ENCODE measurements at regions not wholly inside any gene's neighbourhood (a gene's known extent, or its start where the extent isn't known, plus 50 kb on each side); places are given as distances from the start of the nearest gene placed in this dataset.
"Not testable (repeated sequence)": the region's sequence is repeated elsewhere in the genome, so short reads cannot be mapped to it uniquely, and the experiment has no call there.

DNA sequence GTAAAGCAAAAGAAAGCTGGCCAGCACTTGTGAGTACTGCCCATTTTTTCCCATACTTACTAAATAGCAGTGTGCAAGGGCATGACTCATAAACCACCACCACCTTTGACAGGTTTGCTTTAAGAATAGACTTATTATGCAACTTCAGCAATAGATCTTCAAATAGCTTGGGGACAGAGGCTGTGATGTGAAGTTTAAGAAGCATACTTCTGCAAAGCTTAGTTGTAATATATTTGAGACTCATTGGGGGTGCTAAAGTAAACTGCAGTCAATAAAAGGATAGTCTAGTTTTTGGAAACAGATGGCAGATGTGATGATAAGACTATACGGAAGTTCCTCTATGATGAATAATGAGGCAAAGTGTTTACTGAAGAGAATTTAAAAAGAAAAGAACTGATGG is 210.0 kb downstream of the PLA2G4A start:
- no peak for DNase-seq

- DNase-seq: no peak
Observed at GRCh38 chr1:187041104-187041503, 212.4 kb downstream of the PLA2G4A start.

GRCh38 chr1:187042538-187042937 is 213.8 kb downstream of the PLA2G4A start:
- DNase-seq: no peak

DNA sequence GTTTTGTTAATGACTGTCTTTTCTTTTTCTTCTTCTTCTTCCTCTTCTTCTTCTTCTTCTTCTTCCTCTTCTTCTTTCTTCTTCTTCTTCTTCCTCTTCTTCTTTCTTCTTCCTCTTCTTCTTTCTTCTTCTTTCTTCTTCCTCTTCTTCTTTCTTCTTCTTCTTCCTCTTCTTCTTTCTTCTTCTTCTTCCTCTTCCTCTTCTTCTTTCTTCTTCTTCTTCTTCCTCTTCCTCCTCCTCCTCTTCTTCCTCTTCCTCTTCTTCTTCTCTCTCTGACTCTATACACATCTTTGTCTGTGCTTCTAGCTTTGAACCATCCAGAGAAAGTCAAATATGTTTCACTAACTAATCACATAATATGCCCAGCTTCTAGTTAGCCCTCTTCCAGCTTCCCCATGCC is 214.7 kb downstream of the PLA2G4A start:
- DNase-seq: not testable (repeated sequence)

DNA sequence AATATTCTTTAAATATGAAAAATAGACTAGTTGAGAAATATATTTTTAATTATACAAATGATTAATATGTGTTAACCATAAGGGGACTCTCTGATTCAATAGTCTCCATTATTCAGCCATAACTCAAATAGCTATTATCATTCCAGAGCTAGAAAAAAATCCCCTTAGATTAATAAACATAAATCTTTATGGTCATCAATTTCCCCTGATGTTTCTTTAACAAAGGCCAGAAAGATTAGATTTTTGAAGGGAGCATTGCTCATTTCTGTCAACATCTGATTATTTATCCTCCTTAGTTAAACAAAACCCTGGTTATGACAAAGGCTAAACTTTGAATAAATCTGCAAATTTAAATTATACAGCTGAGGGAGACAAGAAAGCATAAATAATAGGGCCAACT is 215.7 kb downstream of the PLA2G4A start:
- DNase-seq: no peak

- no peak for DNase-seq
Observed at GRCh38 chr1:187045371-187045770, 216.6 kb downstream of the PLA2G4A start.

- no peak for DNase-seq
Observed at GRCh38 chr1:187046293-187046692, 217.5 kb downstream of the PLA2G4A start.

DNA sequence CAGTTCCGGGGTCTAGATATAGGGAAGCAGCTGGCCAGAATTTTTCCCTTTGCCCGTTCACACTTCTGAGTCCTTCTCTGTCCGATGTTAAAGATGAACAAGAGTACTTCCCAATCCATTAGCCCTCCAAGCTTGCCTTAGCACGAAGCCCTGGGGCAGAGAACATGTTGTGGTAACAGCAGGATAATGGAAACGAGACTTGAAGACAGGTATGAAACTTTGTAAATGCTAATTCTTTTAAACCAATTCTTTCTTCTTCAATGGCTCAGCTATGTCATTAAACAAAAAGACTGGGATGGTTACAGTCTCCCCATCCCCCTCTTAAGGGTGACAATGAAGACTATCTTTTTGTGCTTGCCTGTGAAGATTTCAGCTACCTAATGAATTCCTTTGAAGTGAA is 218.5 kb downstream of the PLA2G4A start:
- DNase-seq: no peak

- DNase-seq: no peak
Observed at GRCh38 chr1:187051618-187052232, 223.0 kb downstream of the PLA2G4A start.

DNA sequence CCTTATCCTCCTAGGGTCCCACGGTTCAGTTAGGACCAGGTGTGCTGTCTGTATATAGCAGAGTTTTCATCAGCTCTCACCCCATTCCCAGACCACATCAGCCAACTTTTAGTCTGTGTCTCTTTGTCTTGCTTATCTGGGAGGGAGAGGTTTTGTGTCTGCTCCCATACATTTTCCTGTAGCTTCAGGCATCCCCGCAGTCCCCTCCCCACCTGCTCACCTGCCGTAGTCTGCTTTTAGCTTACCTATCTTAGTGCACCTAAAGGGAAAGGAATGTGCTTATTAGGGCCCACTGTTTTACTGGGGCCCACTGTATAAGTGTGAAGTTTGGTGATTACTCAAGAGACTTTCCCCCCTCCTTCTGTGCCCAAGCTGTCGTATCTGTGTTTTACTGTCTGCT is 225.1 kb downstream of the PLA2G4A start:
- no peak for DNase-seq

- no peak for DNase-seq
Observed at GRCh38 chr1:187054862-187055757, 226.4 kb downstream of the PLA2G4A start.

- DNase-seq: no peak
Observed at GRCh38 chr1:187063271-187063670, 234.5 kb downstream of the PLA2G4A start.

- no peak for DNase-seq
Observed at GRCh38 chr1:187067160-187067559, 238.4 kb downstream of the PLA2G4A start.

DNA sequence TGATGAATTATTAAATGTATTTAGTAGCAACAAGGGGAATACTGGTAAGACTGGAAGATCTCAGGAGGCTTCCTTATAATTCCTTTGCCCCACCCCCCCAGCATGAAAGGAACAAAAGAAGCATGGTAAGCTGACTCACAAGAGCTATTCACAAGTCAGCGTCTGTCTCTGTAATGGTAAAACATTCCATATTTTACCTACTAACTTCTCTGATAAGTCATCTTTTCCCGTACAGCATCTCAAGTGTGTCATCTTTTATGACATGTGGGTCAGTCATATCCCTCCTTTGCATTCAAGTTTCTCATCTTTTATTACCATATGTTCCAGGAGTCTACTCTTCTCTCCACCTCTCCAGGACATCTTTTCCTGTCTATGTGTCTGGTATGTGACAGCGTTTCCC is 241.3 kb downstream of the PLA2G4A start:
- DNase-seq: no peak

DNA sequence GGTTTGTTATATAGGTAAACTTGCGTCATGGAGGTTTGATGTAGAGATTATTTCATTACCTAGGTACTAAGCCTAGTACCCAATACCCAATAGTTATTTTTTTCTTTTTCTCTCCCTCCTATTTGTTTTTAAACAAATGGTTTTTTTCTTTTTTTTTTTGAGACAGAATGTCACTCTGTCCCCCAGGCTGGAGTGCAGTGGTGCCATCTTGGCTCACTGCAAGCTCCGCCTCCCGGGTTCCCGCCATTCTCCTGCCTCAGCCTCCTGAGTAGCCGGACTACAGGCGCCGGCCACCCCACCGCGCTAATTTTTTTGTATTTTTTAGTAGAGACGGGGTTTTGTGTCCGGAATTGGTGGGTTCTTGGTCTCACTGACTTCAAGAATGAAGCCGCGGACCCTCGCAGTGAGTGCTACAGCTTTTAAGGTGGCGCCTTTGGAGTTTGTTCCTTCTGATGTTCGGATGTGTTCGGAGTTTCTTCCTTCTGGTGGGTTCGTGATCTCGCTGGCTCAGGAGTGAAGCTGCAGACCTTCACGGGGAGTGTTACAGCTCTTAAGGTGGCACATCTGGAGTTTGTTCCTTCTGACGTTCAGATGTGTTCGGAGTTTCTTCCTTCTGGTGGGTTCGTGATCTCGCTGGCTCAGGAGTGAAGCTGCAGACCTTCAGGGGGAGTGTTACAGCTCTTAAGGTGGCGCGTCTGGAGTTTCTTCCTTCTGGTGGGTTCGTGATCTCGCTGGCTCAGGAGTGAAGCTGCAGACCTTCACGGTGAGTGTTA is 243.7 kb downstream of the PLA2G4A start:
- not testable (repeated sequence) for DNase-seq

DNA sequence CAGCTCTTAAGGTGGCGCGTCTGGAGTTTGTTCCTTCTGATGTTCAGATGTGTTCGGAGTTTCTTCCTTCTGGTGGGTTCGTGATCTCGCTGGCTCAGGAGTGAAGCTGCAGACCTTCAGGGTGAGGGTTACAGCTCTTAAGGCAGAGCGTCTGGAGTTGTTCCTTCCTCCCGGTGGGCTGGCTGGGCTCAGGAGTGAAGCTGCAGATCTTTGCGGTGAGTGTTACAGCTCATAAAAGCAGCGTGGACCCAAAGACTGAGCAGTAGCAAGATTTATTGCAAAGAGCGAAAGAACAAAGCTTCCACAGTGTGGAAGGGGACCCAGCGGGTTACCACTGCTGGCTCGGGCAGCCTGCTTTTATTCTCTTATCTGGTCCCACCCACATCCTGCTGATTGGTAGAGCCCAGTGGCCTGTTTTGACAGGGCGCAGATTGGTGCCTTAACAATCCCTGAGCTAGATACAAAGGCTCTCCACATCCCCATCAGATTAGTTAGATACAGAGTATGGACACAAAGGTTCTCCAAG is 244.3 kb downstream of the PLA2G4A start:
- not testable (repeated sequence) for DNase-seq

DNA sequence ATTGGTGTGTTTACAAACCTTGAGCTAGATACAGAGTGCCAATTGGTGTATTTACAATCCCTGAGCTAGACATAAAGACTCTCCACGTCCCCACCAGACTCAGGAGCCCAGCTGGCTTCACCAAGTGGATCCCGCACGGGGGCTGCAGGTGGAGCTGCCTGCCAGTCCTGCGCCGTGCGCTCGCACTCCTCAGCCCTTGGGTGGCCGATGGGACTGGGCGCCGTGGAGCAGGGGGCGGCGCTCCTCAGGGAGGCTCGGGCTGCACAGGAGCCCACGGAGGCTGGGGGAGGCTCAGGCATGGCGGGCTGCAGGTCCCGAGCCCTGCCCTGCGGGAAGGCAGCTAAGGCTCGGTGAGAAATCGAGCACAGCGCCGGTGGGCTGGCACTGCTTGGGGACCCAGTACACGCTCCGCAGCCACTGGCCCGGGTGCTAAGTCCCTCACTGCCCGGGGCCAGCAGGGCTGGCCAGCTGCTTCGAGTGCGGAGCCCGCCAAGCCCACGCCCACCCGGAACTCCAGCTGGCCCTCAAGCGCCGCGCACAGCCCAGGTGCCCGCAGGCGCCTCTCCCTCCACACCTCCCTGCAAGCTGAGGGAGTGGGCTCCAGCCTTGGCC is 245.0 kb downstream of the PLA2G4A start:
- not testable (repeated sequence) for DNase-seq

DNA sequence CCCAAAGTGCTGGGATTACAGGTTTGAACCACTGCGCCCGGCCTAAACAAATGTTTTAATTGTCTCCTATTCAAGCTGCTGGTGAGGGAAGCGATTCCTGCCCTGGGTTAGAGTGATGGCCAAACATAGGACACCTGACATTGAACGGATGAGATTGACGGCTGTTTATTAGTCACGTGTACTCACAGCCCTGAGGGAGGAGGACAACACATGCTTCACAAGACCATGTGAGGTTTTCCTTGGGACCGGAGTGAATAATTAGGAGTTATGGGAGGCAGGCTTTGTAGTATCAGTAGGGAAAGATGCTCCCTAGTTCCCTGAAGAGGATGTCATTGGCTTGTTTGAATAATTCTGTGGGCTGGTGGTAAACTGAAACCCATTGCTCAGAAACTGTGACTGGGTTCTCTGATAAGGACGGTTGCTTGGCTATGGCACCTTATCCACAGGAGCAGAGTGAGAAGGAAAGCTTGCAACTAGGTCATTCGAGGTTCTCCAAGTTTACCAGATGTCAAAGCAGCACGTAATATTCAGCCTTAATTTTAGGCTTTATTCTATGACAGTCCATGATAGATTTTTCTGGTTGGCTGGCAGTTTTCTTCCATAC is 245.8 kb downstream of the PLA2G4A start:
- no peak for DNase-seq

GRCh38 chr1:187076922-187077321 is 248.2 kb downstream of the PLA2G4A start:
- no peak for DNase-seq

DNA sequence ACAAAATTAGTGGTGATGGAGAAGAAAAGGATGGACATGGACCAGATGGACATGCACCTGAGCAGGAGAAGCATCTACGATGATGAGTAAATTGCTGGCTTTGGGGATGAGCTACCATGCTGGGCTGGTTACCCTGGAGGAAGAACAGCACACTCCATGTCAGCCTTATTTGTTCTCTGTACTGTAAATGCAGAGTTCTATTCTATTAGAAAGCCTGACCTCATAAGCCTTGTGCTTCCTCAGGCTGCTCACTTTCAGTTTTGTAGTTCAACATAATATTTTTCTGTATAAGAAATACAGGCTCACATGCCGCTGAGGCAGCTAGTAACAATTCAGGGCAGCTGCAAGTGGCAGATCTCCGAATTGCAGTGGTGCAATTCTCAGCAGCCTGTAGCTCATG is 249.6 kb downstream of the PLA2G4A start:
- DNase-seq: no peak

GRCh38 chr1:187078916-187079315 is 250.2 kb downstream of the PLA2G4A start:
- DNase-seq: no peak

- no peak for DNase-seq
Observed at GRCh38 chr1:187079330-187079729, 250.6 kb downstream of the PLA2G4A start.
